Transverse colon (tissue), 4 donors: ENCODE measurements at regions not wholly inside any gene's neighbourhood (a gene's known extent, or its start where the extent isn't known, plus 50 kb on each side); places are given as distances from the start of the nearest gene placed in this dataset.

Source experiments
- EP300 ChIP-seq: sonication (generic); formaldehyde crosslinking; IDR thresholded peaks from one replicate; pipeline ENCODE4 v1.6.1; 2017; ENCODE audit warnings: antibody characterized with exemption, low read depth
- POLR2A ChIP-seq: fragments of 450-650 bp; IDR thresholded peaks from one replicate; pipeline ENCODE4 v1.6.1; 2016; ENCODE audit warnings: antibody characterized with exemption, mild to moderate bottlenecking, moderate library complexity
- POLR2AphosphoS5 ChIP-seq, 3 donors: sonication (generic); formaldehyde crosslinking; IDR thresholded peaks; one replicate each; pipeline ENCODE4 v1.6.1; 2016; ENCODE audit warnings: antibody characterized with exemption in 3 of 3
- TF ChIP-seq, protein P1 (sequence below), 5 experiments: fragments of 200-600 bp in 3 of 5; fragments of 450-650 bp in 2 of 5; sonication (generic) in 3 of 5; IDR thresholded peaks; 1 replicate in 2 of 5; 2 replicates in 3 of 5; pipeline ENCODE4 v1.5.1; 2016 to 2017; ENCODE audit warnings: antibody characterized with exemption in 5 of 5, inconsistent platforms in 3 of 5, mild to moderate bottlenecking in 2 of 5, moderate library complexity in 1 of 5

DNA sequence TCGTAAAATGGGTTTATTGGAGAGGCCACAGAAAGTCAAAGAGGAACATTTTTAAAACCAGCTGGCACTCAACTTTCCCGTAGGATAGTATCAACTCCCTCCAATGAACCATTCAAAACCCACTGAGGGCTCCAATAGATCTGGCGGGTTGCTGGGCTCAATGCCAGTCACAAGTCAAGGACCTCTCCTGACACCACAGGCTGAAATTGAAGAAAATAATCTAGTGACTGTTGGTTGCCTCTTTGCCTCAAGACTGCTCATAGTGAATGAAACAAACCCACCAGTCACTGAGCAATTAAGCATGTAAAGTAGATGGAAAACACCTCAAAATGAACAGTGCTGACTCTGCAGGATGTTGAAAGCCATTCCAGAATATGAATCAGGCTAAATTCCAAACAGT is 500.6 kb upstream of the AGTR1 start:
- TF ChIP-seq POLR2A (no peak), POLR2AphosphoS5 (IDR thresholded peaks at IDR 0.05) (no peak), EP300 (no peak)
- TF ChIP-seq, protein P1, sequence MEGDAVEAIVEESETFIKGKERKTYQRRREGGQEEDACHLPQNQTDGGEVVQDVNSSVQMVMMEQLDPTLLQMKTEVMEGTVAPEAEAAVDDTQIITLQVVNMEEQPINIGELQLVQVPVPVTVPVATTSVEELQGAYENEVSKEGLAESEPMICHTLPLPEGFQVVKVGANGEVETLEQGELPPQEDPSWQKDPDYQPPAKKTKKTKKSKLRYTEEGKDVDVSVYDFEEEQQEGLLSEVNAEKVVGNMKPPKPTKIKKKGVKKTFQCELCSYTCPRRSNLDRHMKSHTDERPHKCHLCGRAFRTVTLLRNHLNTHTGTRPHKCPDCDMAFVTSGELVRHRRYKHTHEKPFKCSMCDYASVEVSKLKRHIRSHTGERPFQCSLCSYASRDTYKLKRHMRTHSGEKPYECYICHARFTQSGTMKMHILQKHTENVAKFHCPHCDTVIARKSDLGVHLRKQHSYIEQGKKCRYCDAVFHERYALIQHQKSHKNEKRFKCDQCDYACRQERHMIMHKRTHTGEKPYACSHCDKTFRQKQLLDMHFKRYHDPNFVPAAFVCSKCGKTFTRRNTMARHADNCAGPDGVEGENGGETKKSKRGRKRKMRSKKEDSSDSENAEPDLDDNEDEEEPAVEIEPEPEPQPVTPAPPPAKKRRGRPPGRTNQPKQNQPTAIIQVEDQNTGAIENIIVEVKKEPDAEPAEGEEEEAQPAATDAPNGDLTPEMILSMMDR (IDR thresholded peaks at IDR 0.05), result no peak
